Osteocyte (in vitro differentiated cells): ENCODE measurements at regions not wholly inside any gene's neighbourhood (a gene's known extent, or its start where the extent isn't known, plus 50 kb on each side); places are given as distances from the start of the nearest gene placed in this dataset.

Source experiments
- DNase-seq: peaks from one replicate; pipeline ENCODE4 v3.0.0; 2021; ENCODE audit warnings: mixed read lengths; ENCODE audit not compliant: unreplicated experiment; ENCODE audit errors: extremely low spot score
- H3K27ac Mint-ChIP-seq: one replicate; pipeline ENCODE4 v1.8.0; 2021; ENCODE audit warnings: mild to moderate bottlenecking, mixed read lengths; ENCODE audit not compliant: unreplicated experiment
- H3K27me3 Mint-ChIP-seq: one replicate; pipeline ENCODE4 v1.8.0; 2021; ENCODE audit warnings: mixed read lengths; ENCODE audit not compliant: unreplicated experiment
- H3K36me3 Mint-ChIP-seq: one replicate; pipeline ENCODE4 v1.8.0; 2021; ENCODE audit warnings: mixed read lengths; ENCODE audit not compliant: unreplicated experiment
- H3K4me1 Mint-ChIP-seq: one replicate; pipeline ENCODE4 v1.8.0; 2021; ENCODE audit warnings: mixed read lengths; ENCODE audit not compliant: unreplicated experiment
- H3K4me3 Mint-ChIP-seq: one replicate; pipeline ENCODE4 v1.8.0; 2021; ENCODE audit warnings: mild to moderate bottlenecking, moderate library complexity, mixed read lengths; ENCODE audit not compliant: unreplicated experiment
- H3K9me3 Mint-ChIP-seq: one replicate; pipeline ENCODE4 v1.8.0; 2021; ENCODE audit warnings: mixed read lengths; ENCODE audit not compliant: unreplicated experiment
- TF ChIP-seq, protein P1 (sequence below): fragments of 200-600 bp; sonication (generic); IDR thresholded peaks from 2 replicates; pipeline ENCODE4 v1.5.0; 2021; ENCODE audit warnings: antibody characterized with exemption, mild to moderate bottlenecking, moderate library complexity

DNA sequence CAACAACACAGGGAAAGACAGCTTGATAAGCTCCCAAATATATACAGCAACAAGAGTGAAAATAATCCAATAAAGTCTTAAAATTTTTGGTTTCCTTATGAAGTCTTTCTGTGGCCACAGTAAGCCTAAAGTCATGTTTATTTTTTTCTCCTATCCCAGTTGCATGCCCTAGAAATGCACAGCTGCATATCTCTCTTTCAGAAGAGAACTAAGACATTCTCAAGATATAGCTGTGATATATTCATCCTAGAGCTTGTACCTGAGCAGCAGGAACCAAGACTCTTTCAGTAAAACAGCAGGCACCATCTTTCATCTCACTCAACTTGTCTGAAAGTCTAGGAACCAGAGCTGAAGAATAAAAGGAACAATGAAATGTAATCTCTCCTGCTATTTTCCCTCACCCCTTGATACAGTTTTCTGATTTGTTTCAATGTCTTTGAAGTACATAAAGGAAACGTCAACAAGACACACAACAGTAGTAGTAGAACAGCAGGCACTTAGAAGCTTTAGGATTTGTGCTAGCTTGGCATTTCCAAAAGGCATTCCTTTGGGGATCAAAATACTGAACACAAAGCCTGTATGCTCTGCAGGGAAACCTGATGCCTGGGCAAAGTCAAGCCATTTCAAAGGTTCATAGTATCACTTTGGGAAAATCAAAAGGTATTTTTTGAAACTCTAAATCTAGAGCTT lies 536.8 kb downstream of the PYDC2 start:
- TF ChIP-seq, protein P1, sequence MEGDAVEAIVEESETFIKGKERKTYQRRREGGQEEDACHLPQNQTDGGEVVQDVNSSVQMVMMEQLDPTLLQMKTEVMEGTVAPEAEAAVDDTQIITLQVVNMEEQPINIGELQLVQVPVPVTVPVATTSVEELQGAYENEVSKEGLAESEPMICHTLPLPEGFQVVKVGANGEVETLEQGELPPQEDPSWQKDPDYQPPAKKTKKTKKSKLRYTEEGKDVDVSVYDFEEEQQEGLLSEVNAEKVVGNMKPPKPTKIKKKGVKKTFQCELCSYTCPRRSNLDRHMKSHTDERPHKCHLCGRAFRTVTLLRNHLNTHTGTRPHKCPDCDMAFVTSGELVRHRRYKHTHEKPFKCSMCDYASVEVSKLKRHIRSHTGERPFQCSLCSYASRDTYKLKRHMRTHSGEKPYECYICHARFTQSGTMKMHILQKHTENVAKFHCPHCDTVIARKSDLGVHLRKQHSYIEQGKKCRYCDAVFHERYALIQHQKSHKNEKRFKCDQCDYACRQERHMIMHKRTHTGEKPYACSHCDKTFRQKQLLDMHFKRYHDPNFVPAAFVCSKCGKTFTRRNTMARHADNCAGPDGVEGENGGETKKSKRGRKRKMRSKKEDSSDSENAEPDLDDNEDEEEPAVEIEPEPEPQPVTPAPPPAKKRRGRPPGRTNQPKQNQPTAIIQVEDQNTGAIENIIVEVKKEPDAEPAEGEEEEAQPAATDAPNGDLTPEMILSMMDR, result no peak
- Mint-ChIP-seq H3K27ac (no peak overlapping the region), H3K27me3 (no peaks in the 10 kb centered on the region), H3K9me3 (peaks cover 32% of the 10 kb centered on the region), H3K4me3 (no peak overlapping the region), H3K4me1 (no peaks in the 10 kb centered on the region), H3K36me3 (no peaks in the 10 kb centered on the region)
- no peak for DNase-seq

DNA sequence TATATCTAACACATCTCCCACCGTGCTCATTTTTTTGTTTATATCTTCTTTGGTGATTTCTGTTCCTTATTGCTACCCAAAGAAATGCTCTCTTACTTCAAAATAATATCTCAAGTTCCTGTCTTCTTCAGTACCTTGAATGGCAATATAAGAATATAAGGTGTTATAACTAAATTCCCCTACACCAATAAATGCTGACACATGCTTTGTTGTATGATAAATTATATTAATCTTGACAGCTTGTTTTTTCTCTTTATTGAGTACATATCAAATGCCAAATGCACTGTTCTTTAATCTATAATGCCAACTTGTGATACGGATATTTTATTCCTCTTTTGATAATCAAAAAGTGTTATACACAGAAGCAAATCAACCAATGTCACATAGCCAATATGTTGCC lies 540.3 kb downstream of the PYDC2 start:
- no peak overlapping the region for H3K27ac Mint-ChIP-seq
- H3K4me1 Mint-ChIP-seq, result no peaks in the 10 kb centered on the region
- no peaks in the 10 kb centered on the region for H3K27me3 Mint-ChIP-seq
- TF ChIP-seq, protein P1, result no peak
- no peak for DNase-seq
- peaks cover 4% of the 10 kb centered on the region for H3K9me3 Mint-ChIP-seq
- no peaks in the 10 kb centered on the region for H3K36me3 Mint-ChIP-seq
- no peak overlapping the region for H3K4me3 Mint-ChIP-seq

DNA sequence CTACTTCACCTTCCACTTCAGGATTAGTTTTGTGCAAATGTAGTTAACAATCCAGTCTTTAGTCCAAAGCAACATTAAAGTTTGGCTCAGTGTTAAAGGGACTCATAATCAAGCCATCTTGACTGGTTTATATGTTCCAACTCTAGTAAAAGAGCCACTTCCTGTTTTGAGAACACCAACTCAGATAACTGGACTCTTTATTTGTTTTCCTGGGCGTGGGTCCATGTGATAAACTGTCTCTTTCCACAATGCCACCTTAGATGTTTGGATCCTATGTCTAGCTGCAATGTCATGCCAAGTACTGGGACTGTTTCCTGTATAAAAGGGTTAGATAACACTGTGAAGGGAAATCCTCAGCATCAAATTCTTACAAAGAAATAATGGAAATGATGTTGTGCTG lies 545.0 kb downstream of the PYDC2 start:
- H3K4me3 Mint-ChIP-seq, result no peak overlapping the region
- TF ChIP-seq, protein P1, result no peak
- H3K36me3 Mint-ChIP-seq, result no peaks in the 10 kb centered on the region
- no peak for DNase-seq
- no peaks in the 10 kb centered on the region for H3K27me3 Mint-ChIP-seq
- H3K9me3 Mint-ChIP-seq, result no peaks in the 10 kb centered on the region
- H3K27ac Mint-ChIP-seq, result no peak overlapping the region
- H3K4me1 Mint-ChIP-seq, result no peaks in the 10 kb centered on the region

DNA sequence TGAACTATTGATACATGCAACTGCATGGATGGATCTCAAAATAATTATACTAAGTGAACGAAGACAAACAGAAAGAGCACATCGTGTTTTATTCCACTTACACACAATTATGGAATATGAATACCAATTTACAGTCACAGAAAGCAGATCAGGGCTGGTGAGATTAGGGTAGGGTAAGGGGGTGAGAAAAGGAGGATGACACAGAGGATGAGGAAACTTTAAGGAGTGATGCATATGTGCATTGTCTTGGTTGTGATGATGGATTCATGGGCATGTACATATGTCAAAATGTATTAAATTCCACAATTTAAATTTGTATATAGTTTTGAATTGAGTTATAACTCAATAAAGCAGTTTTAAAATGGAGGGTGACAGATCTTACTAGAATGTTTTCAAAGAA lies 548.9 kb downstream of the PYDC2 start:
- TF ChIP-seq, protein P1, result no peak
- Mint-ChIP-seq H3K27ac (no peak overlapping the region), H3K27me3 (no peaks in the 10 kb centered on the region)

GRCh38 chr3:192010490-192010889 lies 549.5 kb downstream of the PYDC2 start:
- Mint-ChIP-seq H3K36me3 (no peaks in the 10 kb centered on the region), H3K9me3 (peaks cover 10% of the 10 kb centered on the region), H3K4me1 (no peaks in the 10 kb centered on the region), H3K4me3 (no peak overlapping the region), H3K27me3 (peaks cover under 1% of the 10 kb centered on the region), H3K27ac (no peak overlapping the region)
- DNase-seq, result no peak
- TF ChIP-seq, protein P1, result no peak

More for the DNA sequence above, 548.9 kb downstream of the PYDC2 start:
- no peaks in the 10 kb centered on the region for H3K4me1 Mint-ChIP-seq
- H3K36me3 Mint-ChIP-seq, result no peaks in the 10 kb centered on the region
- no peak overlapping the region for H3K4me3 Mint-ChIP-seq
- H3K9me3 Mint-ChIP-seq, result peaks cover 10% of the 10 kb centered on the region
- DNase-seq, result no peak
